ENCODE measurements at regions not wholly inside any gene's neighbourhood (a gene's known extent, or its start where the extent isn't known, plus 50 kb on each side); places are given as distances from the start of the nearest gene placed in this dataset.

- TF ChIP-seq CTCF (conservative IDR thresholded peaks at IDR 0.05) (no peak), ZFX (IDR thresholded peaks at IDR 0.05) (no peak)
Observed at GRCh38 chr3:74363346-74363745, 251.1 kb downstream of the CNTN3 start.

All from C4-2B (cell line).